ENCODE measurements at regions not wholly inside any gene's neighbourhood (a gene's known extent, or its start where the extent isn't known, plus 50 kb on each side); places are given as distances from the start of the nearest gene placed in this dataset.
"Not testable (repeated sequence)": the region's sequence is repeated elsewhere in the genome, so short reads cannot be mapped to it uniquely, and the experiment has no call there.

DNA sequence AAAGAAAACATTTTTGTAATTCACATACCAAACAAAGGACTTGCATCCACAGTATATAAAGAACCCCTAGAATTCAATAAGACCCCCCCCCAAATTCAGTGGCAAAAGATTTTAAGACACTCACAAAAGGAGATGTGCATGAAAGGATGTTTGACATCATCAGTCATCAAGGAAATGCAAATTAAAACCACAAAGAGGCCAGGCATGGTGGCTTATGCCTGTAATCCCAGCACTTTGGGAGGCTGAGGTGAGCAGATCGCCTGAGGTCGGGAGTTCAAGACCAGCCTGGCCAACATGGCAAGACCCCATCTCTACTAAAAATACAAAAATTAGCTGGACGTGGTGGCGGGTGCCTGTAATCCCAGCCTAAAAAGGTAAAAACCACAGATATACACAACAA lies 61.3 kb downstream of the AIPL1 start:
- not testable (repeated sequence) for H2AFZ ChIP-seq (ENCODE audit: low read length); H3K27me3 ChIP-seq (ENCODE audit: insufficient read depth, low read length); H4K20me1 ChIP-seq (ENCODE audit: insufficient read depth, low read length); H3K27ac ChIP-seq (ENCODE audit: low read depth, low read length); H3K9me3 ChIP-seq (ENCODE audit: low read depth, low read length); H3K79me2 ChIP-seq (ENCODE audit: insufficient read depth, low read length); H3K4me2 ChIP-seq (ENCODE audit: insufficient read depth, low read length); H3K36me3 ChIP-seq (ENCODE audit: insufficient read depth, low read length); H3K4me3 ChIP-seq (ENCODE audit: insufficient read depth, low read length); DNase-seq (ENCODE audit: insufficient read length, low spot score, missing footprints)
- H3K4me1 ChIP-seq (ENCODE audit: insufficient read depth, low read length), result peaks cover 10% of the 10 kb centered on the region

- Histone ChIP-seq H3K4me1 (ENCODE audit: insufficient read depth, low read length) (peaks cover 15% of the 10 kb centered on the region), H3K36me3 (ENCODE audit: insufficient read depth, low read length) (no peaks in the 10 kb centered on the region), H3K4me3 (ENCODE audit: insufficient read depth, low read length) (no peak overlapping the region), H3K27me3 (ENCODE audit: insufficient read depth, low read length) (peaks cover 11% of the 10 kb centered on the region), H3K9me3 (ENCODE audit: low read depth, low read length) (no peaks in the 10 kb centered on the region), H3K27ac (ENCODE audit: low read depth, low read length) (no peak overlapping the region), H4K20me1 (ENCODE audit: insufficient read depth, low read length) (no peaks in the 10 kb centered on the region), H3K4me2 (ENCODE audit: insufficient read depth, low read length) (peak overlapping the region; percentile 14), H3K79me2 (ENCODE audit: insufficient read depth, low read length) (no peaks in the 10 kb centered on the region), H2AFZ (ENCODE audit: low read length) (no peak overlapping the region)
- no peak for DNase-seq (ENCODE audit: insufficient read length, low spot score, missing footprints)
- no peak for TF ChIP-seq CTCF (IDR thresholded peaks at IDR 0.05; ENCODE audit: extremely low read depth, low read depth, low read length)
Measured at GRCh38 chr17:6366221-6366666, 68.7 kb downstream of the AIPL1 start.

DNA sequence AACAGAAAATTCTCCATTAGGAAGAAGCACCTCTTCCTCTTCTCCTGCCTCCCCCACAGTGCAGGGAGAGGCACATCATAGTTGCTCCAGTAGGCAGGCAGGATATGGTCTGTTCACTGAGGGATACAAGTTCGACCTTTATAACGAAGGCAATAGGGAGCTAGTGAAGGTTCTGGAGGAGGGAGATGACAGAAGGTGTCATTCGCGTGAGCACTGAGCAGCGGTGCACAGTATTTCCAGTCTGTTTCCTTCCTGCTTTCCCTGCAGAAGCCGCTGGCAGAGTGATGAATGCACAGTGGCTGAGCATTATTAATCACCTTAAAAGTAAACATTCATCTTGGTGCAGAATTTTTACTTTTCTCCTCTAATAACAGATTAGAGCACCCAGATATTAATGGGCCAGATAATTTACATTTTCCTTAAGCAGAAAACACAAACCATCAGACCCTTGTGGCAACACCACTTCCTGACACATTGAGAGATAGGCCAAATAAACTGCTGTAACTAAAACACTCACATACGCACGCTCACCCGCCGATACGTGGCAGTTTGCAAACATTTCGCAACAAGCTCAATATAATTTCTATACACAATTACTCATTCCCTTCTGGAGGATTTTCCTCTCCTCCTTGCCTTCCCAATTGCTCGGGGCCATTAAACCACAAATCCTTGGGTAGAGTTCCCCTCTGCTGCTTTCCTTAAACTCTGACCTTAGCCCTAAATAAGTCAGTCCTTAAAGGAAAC lies 69.5 kb downstream of the AIPL1 start:
- Histone ChIP-seq H2AFZ (ENCODE audit: low read length) (no peak overlapping the region), H3K4me1 (ENCODE audit: insufficient read depth, low read length) (peaks cover 15% of the 10 kb centered on the region), H3K36me3 (ENCODE audit: insufficient read depth, low read length) (no peaks in the 10 kb centered on the region), H3K79me2 (ENCODE audit: insufficient read depth, low read length) (no peaks in the 10 kb centered on the region), H3K27me3 (ENCODE audit: insufficient read depth, low read length) (peaks cover 12% of the 10 kb centered on the region), H3K4me3 (ENCODE audit: insufficient read depth, low read length) (no peak overlapping the region), H3K27ac (ENCODE audit: low read depth, low read length) (no peak overlapping the region), H3K9me3 (ENCODE audit: low read depth, low read length) (no peaks in the 10 kb centered on the region), H4K20me1 (ENCODE audit: insufficient read depth, low read length) (no peaks in the 10 kb centered on the region), H3K4me2 (ENCODE audit: insufficient read depth, low read length) (no peak overlapping the region)
- DNase-seq (ENCODE audit: insufficient read length, low spot score, missing footprints), result no peak
- TF ChIP-seq CTCF (IDR thresholded peaks at IDR 0.05; ENCODE audit: extremely low read depth, low read depth, low read length), result no peak

DNA sequence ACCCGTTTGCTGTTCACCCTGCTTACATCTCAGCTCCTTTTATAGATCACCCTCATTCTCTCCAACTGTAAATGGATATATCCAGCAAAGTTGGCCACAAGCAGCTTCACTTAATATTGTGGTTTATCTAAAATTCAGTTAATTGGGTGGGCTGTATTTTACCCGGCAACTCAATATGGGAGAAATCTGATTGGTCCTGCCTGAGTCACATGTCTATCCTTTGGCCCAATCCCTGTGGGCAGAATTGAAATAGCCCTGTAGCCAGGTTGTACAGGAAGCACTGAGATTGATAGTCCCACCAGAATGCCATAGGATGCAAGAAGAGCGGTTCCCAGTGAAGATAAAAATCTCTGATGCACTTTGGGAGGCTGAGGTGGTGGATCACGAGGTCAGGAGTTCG lies 73.2 kb downstream of the AIPL1 start:
- H3K9me3 ChIP-seq (ENCODE audit: low read depth, low read length), result no peaks in the 10 kb centered on the region
- no peak for TF ChIP-seq CTCF (IDR thresholded peaks at IDR 0.05; ENCODE audit: extremely low read depth, low read depth, low read length)
- no peaks in the 10 kb centered on the region for H4K20me1 ChIP-seq (ENCODE audit: insufficient read depth, low read length)
- H3K36me3 ChIP-seq (ENCODE audit: insufficient read depth, low read length), result no peaks in the 10 kb centered on the region
- peaks cover 12% of the 10 kb centered on the region for H3K27me3 ChIP-seq (ENCODE audit: insufficient read depth, low read length)
- no peak overlapping the region for H2AFZ ChIP-seq (ENCODE audit: low read length)
- no peak for DNase-seq (ENCODE audit: insufficient read length, low spot score, missing footprints)
- no peak overlapping the region for H3K4me3 ChIP-seq (ENCODE audit: insufficient read depth, low read length)
- no peak overlapping the region for H3K4me2 ChIP-seq (ENCODE audit: insufficient read depth, low read length)
- peaks cover 15% of the 10 kb centered on the region for H3K4me1 ChIP-seq (ENCODE audit: insufficient read depth, low read length)
- no peaks in the 10 kb centered on the region for H3K79me2 ChIP-seq (ENCODE audit: insufficient read depth, low read length)
- H3K27ac ChIP-seq (ENCODE audit: low read depth, low read length), result no peak overlapping the region

All from osteoblast (primary cell).